ENCODE measurements at regions not wholly inside any gene's neighbourhood (a gene's known extent, or its start where the extent isn't known, plus 50 kb on each side); places are given as distances from the start of the nearest gene placed in this dataset.
"Not testable (repeated sequence)": the region's sequence is repeated elsewhere in the genome, so short reads cannot be mapped to it uniquely, and the experiment has no call there.

DNA sequence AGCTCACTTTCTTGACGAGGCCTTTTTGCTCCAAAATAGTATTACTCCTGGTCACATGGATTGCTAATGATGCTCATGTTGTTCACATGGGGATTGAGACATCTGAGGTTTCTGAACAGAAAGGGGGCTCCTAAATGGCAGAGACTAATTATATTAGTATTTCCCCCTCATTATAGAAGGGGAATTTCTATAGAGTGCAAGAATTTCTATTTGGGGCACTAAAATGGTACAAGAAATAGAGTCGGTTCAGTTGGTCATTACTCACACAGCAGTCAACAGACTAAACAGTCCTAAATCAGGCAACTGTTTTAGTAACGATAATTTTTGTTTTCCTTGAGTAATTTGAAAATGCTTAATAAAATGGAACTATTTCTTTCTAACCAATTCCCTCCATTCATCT lies 108.9 kb downstream of the DACT1 start:
- Histone ChIP-seq H3K9me1 (replicated peaks; ENCODE audit: control insufficient read depth, extremely low read depth, insufficient read depth, low read length) (no peaks in the 10 kb centered on the region), H3K9ac (replicated peaks; ENCODE audit: extremely low read depth, insufficient read depth, low read length) (no peak overlapping the region), H3K36me3 (ENCODE audit: control insufficient read depth in 2 of 2, extremely low read depth in 1 of 2, insufficient read depth in 2 of 2, low read length in 2 of 2) (no peaks in the 10 kb centered on the region), H3K79me2 (ENCODE audit: control insufficient read depth, insufficient read depth, low read length) (no peaks in the 10 kb centered on the region), H3K27me3 (ENCODE audit: control insufficient read depth in 2 of 2, insufficient read depth in 2 of 2, low read length in 2 of 2) (no peaks in the 10 kb centered on the region), H2AFZ (ENCODE audit: low read depth, low read length) (no peak overlapping the region), H3K9me3 (replicated peaks; ENCODE audit: control insufficient read depth, insufficient read depth, low read length) (no peaks in the 10 kb centered on the region), H3K4me2 (ENCODE audit: insufficient read depth, low read length) (no peak overlapping the region), H3K4me3 (replicated peaks in 1 of 3; ENCODE audit: insufficient read depth in 1 of 3, low read depth in 1 of 3, low read length in 3 of 3) (no peak overlapping the region), H3K27ac (ENCODE audit: insufficient read depth, low read depth, low read length) (no peak overlapping the region), H3K4me1 (ENCODE audit: control insufficient read depth, extremely low read depth, insufficient read depth, low read length) (peaks cover 9% of the 10 kb centered on the region), H4K20me1 (replicated peaks; ENCODE audit: control insufficient read depth, extremely low read depth, insufficient read depth, low read length) (no peaks in the 10 kb centered on the region)
- no peak for DNase-seq (ENCODE audit: low read depth, low spot score)
- no peak for TF ChIP-seq EZH2 (IDR thresholded peaks at IDR 0.05; ENCODE audit: borderline replicate concordance, low read depth, low read length, severe bottlenecking)
- TF ChIP-seq, protein P1, sequence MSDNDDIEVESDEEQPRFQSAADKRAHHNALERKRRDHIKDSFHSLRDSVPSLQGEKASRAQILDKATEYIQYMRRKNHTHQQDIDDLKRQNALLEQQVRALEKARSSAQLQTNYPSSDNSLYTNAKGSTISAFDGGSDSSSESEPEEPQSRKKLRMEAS (IDR thresholded peaks at IDR 0.05; ENCODE audit: insufficient read depth, insufficient read length) = no peak
- TF ChIP-seq GATA2 (IDR thresholded peaks at IDR 0.05; ENCODE audit: insufficient read depth, insufficient read length, low read depth, low read length) = no peak
- CTCF ChIA-PET = interaction anchor here (0.8 to 1.3 kb wide), 3 partner anchors 12 to 246 kb away, joined by 3 to 7 read pairs (median 3); no protein-coding TSS in a partner anchor
- POLR2A ChIA-PET = no interaction called here
- BruUV-seq (replicated peaks) = no TSS peak
- dilution Hi-C loops (cut with MboI; ENCODE audit: extremely low pct_ligation_motif_present, low sequenced_read_pairs) = no loop called here
- intact Hi-C loops (cut with micrococcal nuclease) = no loop called here
- no peak for FAIRE-seq

DNA sequence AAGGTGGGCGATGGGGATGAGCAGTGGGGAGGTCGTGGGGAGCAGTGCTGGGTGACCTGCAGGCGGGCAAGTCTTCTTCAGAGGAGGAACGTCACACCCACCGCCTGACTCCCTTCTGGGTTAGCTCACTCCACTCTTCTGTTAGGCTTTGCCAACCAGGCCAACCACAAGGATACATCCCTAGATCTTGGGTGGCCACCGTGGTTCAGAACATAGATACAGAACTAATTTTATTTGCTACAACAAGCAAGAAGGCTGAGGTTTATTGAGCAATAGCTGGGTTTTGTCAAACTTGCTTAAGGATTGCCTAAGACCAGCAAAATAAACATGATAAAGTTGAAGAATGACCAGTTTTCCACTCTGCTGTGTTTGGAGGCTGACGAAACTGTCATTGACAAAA lies 109.4 kb downstream of the DACT1 start:
- no peak overlapping the region for H2AFZ ChIP-seq (ENCODE audit: low read depth, low read length)
- no peak overlapping the region for H3K27ac ChIP-seq (ENCODE audit: insufficient read depth, low read depth, low read length)
- POLR2A ChIA-PET = no interaction called here
- H3K9ac ChIP-seq (replicated peaks; ENCODE audit: extremely low read depth, insufficient read depth, low read length) = no peak overlapping the region
- no peaks in the 10 kb centered on the region for H3K79me2 ChIP-seq (ENCODE audit: control insufficient read depth, insufficient read depth, low read length)
- FAIRE-seq = no peak
- no peaks in the 10 kb centered on the region for H4K20me1 ChIP-seq (replicated peaks; ENCODE audit: control insufficient read depth, extremely low read depth, insufficient read depth, low read length)
- CTCF ChIA-PET = interaction anchor here (1.3 kb wide), 1 partner anchor 246 kb away, joined by 3 read pairs; no protein-coding TSS in a partner anchor
- H3K4me2 ChIP-seq (ENCODE audit: insufficient read depth, low read length) = no peak overlapping the region
- no peaks in the 10 kb centered on the region for H3K9me1 ChIP-seq (replicated peaks; ENCODE audit: control insufficient read depth, extremely low read depth, insufficient read depth, low read length)
- BruUV-seq (replicated peaks) = no TSS peak
- no peak for DNase-seq (ENCODE audit: low read depth, low spot score)
- TF ChIP-seq, protein P2, sequence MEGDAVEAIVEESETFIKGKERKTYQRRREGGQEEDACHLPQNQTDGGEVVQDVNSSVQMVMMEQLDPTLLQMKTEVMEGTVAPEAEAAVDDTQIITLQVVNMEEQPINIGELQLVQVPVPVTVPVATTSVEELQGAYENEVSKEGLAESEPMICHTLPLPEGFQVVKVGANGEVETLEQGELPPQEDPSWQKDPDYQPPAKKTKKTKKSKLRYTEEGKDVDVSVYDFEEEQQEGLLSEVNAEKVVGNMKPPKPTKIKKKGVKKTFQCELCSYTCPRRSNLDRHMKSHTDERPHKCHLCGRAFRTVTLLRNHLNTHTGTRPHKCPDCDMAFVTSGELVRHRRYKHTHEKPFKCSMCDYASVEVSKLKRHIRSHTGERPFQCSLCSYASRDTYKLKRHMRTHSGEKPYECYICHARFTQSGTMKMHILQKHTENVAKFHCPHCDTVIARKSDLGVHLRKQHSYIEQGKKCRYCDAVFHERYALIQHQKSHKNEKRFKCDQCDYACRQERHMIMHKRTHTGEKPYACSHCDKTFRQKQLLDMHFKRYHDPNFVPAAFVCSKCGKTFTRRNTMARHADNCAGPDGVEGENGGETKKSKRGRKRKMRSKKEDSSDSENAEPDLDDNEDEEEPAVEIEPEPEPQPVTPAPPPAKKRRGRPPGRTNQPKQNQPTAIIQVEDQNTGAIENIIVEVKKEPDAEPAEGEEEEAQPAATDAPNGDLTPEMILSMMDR (IDR thresholded peaks at IDR 0.05; ENCODE audit: extremely low read depth in 1 of 2, insufficient read depth in 1 of 2, low read depth in 1 of 2, low read length in 2 of 2) = no peak
- no peaks in the 10 kb centered on the region for H3K27me3 ChIP-seq (ENCODE audit: control insufficient read depth in 2 of 2, insufficient read depth in 2 of 2, low read length in 2 of 2)
- peaks cover 9% of the 10 kb centered on the region for H3K4me1 ChIP-seq (ENCODE audit: control insufficient read depth, extremely low read depth, insufficient read depth, low read length)
- H3K4me3 ChIP-seq (replicated peaks in 1 of 3; ENCODE audit: insufficient read depth in 1 of 3, low read depth in 1 of 3, low read length in 3 of 3) = no peak overlapping the region
- intact Hi-C loops (cut with micrococcal nuclease) = no loop called here
- dilution Hi-C loops (cut with MboI; ENCODE audit: extremely low pct_ligation_motif_present, low sequenced_read_pairs) = no loop called here
- no peaks in the 10 kb centered on the region for H3K36me3 ChIP-seq (ENCODE audit: control insufficient read depth in 2 of 2, extremely low read depth in 1 of 2, insufficient read depth in 2 of 2, low read length in 2 of 2)
- H3K9me3 ChIP-seq (replicated peaks; ENCODE audit: control insufficient read depth, insufficient read depth, low read length) = no peaks in the 10 kb centered on the region

DNA sequence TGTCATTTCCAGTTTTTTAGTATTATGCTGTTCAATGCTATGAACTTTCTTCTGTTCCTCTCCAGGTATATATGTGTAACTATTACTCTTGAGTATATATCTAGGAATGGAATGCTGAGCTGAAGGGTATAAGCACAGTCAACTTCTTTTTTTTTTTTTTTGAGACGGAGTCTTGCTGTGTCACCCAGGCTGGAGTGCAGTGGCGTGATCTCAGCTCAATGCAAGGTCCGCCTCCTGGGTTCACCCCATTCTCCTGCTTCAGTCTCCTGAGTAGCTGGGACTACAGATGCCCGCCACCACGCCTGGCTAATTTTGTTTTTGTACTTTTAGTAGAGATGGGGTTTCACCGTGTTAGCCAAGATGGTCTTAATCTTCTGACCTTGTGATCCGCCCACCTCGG lies 110.5 kb downstream of the DACT1 start:
- DNase-seq (ENCODE audit: low read depth, low spot score); CTCF ChIA-PET; H3K27me3 ChIP-seq (ENCODE audit: control insufficient read depth in 2 of 2, insufficient read depth in 2 of 2, low read length in 2 of 2); intact Hi-C loops (cut with micrococcal nuclease); H3K4me3 ChIP-seq (replicated peaks in 1 of 3; ENCODE audit: insufficient read depth in 1 of 3, low read depth in 1 of 3, low read length in 3 of 3); H4K20me1 ChIP-seq (replicated peaks; ENCODE audit: control insufficient read depth, extremely low read depth, insufficient read depth, low read length); H3K4me2 ChIP-seq (ENCODE audit: insufficient read depth, low read length); H3K9me1 ChIP-seq (replicated peaks; ENCODE audit: control insufficient read depth, extremely low read depth, insufficient read depth, low read length); FAIRE-seq; dilution Hi-C loops (cut with MboI; ENCODE audit: extremely low pct_ligation_motif_present, low sequenced_read_pairs); H3K36me3 ChIP-seq (ENCODE audit: control insufficient read depth in 2 of 2, extremely low read depth in 1 of 2, insufficient read depth in 2 of 2, low read length in 2 of 2); H3K27ac ChIP-seq (ENCODE audit: insufficient read depth, low read depth, low read length); H2AFZ ChIP-seq (ENCODE audit: low read depth, low read length); H3K9me3 ChIP-seq (replicated peaks; ENCODE audit: control insufficient read depth, insufficient read depth, low read length); H3K9ac ChIP-seq (replicated peaks; ENCODE audit: extremely low read depth, insufficient read depth, low read length); POLR2A ChIA-PET; BruUV-seq (replicated peaks); H3K79me2 ChIP-seq (ENCODE audit: control insufficient read depth, insufficient read depth, low read length): not testable (repeated sequence)
- peaks cover 17% of the 10 kb centered on the region for H3K4me1 ChIP-seq (ENCODE audit: control insufficient read depth, extremely low read depth, insufficient read depth, low read length)
